ENCODE measurements at regions not wholly inside any gene's neighbourhood (a gene's known extent, or its start where the extent isn't known, plus 50 kb on each side); places are given as distances from the start of the nearest gene placed in this dataset.
A peak's percentile ranks its signal among the peaks of the same experiment; 100 is the strongest.

DNA sequence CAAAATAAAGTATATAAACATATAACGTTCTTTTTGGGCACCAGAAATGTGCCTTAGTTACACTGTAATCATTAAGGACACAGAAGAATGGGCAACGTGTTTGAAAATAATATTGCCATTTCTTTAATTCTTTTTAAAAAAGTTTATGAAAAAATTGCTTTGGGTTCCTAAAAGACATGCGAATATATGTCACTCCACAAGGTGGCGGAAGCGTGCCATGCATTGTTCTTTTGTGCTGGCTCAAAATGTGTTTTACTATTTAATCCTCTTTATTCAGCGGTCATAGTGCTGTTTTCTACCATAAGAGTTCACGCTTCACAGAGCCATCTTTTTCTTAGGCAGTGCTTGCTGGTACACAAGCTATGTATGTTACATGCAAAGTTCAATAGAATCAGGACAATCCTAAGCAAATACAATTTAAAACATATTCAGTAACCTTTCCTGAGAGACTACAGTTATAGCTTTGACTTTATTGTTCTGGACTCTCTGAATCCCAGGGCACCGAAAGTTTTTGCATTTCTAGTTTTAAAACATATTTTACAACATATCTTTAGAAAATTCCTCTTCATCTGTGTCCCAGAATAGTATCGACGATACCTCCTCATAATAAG is 147.8 kb upstream of the ERBB4 start:
- DNase-seq: peak; percentile 81

DNA sequence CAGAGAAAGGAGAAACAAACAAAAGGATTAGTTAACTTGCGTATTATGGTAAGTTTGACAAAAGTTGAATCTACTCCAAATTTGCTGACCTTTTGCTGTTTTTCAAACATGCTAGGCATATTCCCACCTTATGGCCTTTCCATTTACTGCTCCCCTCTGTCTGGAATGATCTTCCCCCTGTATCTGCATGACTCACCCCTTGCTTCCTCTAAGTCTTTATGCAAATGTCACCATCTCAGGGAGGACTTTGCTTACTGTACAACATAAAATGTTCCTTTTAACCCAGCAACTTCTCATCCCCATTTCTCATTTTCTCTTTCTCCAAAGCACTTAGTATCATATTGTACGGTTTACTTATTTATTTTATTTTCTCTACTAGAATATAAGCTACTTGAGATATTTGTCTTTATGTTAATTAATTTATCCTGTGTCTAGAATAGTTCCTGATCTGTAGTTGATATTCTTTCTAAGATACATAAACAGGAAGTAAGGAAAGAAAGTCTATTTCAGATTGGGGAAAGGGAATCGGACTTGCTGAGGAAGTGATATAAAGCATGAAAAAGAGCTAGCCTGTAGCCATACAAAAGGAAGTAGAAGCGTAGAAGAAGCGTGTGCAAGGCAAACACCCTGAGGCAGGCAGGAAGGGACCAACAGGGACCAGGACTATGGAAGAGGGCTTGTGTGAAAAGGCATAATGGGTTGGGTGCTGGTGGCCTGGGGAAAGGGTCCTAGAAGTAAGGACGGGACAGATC is 144.9 kb upstream of the ERBB4 start:
- no peak for DNase-seq

DNA sequence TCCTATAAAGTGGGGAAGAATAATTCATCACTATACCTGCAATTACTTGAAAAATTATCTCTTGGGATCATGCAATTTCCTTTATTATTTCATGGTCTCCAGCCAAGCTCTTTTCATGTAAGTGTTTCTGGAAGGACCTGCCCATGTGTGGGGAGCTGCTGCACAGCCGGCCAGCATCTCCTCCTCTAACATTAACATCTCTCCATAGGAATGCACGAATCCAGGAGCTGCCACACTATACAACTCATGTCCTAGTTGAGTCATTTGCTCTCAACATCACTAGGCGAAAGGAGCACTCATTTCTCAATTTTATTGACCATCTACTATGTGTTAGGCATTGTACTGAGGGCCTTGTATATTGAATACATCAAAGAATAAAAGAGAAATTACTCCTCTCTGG is 144.3 kb upstream of the ERBB4 start:
- no peak for DNase-seq

DNA sequence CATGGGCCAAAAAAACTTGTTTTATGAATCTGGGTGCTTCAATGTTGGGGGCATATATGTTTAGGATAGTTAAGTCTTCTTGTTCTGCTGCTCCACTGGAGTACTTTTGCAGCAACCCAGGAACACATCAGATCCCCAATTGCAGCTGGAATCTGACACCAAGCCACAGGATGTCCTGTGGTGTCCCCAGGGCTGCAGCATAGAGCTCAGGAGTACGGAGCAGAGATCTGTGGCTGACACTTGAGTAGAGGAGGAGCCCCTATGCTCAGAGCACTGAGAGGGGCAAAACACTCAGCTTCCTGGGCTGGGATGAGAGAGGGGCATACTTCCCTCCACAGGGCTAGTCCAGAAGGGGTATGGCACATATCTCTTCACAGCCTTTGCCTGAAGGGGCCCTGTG is 138.9 kb upstream of the ERBB4 start:
- DNase-seq: no peak

DNA sequence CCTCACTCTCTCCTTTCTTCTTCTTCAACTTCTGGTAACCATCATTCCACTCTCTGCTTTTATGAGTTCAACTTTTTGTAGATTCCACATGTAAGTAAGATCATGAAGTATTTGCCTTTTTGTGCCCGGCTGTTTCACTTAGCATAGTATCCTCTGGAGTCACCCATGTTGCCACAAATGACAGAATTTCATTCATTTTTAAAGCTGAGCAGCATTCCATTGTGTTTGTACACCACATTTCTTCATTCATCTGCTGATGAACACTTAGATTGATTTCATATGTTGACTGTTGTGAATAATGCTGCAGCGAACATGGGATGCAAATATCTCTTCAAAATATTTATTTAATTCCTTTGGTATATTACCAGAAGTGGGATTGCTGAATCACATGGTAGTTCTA is 133.6 kb upstream of the ERBB4 start:
- no peak for DNase-seq

DNA sequence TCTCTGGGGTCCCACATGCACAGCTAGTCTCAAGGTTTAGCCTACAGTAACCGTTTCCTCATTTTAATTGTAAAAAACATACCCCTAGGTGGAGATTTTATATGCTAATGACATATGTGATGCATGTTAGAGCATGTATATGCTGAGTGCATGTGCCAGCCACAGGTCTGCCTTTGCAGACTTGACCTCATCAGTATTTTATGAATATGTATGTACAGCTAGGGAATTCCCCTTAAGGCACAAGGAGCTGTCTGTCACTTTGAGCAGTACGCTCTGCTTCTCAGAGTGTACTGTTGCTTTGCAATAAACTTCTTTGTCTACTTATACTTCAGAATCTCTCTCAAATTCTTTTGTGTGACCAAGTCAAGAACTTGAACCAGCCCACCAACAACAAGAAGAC is 131.2 kb upstream of the ERBB4 start:
- DNase-seq: no peak

DNA sequence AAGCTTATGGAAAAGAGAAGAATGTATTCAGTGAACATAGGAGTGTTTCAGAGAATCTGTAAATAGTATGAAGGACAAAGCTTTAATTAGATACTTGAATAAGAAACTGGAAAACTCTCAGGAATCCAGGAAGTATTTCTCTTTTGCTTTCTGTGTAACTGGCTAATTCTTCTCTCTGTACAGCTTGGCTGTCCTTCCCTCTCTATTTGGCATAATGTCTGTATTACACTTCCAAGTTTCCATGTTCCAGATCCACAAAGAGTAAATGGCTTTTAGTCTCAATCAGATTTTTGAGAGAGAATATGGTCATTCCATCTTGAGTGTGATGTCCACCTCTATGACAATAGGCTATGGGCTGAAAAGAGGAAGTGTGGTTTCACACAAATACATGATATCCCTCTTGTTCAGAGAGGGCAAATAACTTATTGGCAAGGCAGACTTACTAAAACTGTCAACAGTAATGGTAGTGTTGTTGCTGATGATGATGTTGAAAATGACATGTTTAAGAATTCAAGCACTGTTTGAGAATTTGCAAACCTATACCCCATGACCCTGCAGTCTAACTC is 129.2 kb upstream of the ERBB4 start:
- DNase-seq: no peak

DNA sequence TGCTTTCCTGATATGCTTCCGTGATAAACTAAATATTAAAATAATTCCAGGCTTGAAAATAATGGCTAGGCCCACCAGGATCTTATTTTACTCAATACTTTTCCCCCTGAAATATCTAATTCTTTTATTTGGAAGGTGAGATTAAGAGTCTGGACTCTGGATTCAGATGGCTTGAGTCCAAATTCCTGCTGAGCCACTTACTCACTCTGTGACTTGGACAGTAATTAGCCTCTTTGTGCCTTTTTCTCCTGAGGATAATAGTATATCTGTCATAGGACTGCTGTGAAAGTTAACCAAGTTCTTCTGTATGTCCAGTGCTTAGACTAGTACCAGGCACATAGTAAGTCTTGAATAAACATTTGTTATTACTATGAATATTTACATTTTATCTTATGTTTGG is 127.3 kb upstream of the ERBB4 start:
- no peak for DNase-seq

DNA sequence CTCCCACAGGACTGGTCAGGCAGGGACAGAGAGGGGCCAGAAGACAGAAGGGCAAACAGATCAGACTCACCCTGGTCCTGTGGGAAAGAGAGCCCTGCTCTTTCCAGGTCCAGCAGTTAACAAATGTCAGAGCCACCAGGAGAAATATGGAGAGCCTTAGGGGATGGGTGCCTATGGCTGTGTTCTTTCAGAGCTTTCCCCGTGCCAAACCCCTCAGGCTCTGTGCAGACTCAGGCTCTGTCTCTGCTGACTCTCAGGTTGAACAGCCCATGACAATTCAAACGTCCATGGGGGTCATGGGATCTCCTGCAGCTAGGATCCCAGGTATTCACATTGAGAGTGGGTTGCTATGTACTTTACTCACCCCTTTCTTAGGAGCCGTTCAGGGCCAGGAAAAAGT is 120.8 kb upstream of the ERBB4 start:
- DNase-seq: no peak

DNA sequence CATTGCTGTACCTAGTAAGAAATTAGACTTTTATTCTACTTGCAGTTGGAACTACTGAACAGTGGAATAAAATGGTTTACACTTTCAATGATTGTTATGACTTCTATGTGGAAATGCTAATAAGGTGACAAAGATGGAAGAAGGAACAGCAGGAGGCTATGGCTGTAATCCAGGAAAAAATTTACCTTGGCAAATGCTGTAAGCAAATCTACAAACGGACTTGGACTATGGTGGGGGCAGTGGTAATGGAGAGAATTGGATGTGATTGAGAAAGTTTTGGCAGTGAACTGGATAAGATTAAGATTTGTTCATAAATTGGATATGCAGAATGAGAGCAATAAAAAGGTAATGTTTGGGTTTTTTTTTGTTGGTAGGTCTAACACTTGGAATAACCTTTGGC is 111.0 kb upstream of the ERBB4 start:
- DNase-seq: no peak

DNA sequence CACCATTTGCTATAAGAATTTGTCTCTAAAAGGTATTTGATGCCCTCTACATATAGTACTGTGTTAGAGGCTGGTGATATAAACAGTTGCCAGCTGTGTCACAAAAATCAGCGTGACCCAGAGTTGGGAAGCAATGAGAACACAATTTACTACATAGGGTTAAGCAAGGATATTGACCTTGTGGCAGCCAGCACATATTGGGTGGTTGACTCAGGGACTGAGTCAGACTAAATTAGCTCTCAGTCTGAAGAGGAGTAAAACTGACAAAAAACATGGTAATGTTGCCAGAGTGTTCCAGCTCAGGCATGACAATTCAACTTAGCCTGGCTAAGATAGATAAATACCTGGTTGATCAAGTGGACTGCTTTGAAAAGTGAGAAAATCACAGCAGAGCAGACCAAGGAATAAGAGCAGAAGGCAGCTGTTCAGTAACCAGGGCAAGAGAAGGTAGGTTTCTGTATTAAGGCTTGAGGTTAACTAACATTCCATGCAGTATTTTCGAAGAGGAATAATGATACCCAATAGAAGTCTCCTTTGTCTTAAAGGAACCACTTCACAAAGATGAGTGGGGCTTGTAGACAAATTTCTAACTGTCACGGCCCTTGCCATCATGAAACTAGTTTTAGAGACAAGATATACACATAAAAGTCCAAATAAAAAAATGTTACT is 108.2 kb upstream of the ERBB4 start:
- DNase-seq: no peak

DNA sequence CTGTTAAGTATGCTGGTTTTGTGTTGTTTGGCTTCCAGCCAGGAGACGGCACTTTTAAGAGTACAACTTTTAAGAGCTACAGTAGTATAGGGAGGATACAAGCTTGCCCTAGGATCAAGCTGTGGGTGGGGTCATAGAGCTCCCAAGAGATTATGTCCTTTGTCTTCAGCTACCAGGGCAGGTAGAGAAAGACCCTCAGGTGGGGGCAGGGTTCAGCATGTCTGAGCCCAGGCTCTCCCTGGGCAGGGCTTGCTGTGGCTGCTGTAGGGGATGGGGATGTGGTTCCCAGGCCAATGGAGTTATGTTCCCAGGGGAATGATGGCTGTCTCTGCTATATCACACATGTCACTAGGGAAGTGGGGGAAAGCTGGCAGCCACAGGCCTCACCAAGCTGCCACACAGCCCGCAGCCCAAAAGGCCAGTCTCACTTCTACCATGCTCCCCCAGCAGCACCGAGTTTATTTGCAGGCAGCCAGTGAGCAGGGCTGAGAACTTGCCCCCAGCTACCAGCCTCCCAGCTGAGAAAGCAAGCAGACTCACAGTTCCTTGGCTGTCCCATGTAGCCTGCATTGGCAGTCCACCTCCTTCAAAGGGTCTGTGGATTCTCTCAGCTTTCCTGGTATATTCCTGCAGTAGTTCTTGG is 105.7 kb upstream of the ERBB4 start:
- no peak for DNase-seq

DNA sequence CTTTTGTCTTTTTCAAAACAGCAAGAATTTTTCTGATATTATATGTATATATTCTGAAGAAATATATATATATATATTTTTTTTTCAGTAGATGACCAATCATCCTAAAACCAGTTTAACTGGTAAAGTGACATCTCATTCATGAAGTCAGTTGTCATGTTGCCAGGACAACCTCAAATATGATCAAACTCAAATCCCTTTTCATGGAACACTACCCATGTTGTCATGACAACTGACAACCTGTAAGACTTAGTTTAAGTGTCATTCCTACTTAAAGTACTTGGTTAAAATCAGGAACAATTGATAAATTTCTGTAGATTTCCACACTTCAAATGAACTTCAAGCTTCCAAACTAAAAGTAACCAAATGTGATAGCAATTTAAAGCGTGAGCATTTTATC is 101.8 kb upstream of the ERBB4 start:
- no peak for DNase-seq

DNA sequence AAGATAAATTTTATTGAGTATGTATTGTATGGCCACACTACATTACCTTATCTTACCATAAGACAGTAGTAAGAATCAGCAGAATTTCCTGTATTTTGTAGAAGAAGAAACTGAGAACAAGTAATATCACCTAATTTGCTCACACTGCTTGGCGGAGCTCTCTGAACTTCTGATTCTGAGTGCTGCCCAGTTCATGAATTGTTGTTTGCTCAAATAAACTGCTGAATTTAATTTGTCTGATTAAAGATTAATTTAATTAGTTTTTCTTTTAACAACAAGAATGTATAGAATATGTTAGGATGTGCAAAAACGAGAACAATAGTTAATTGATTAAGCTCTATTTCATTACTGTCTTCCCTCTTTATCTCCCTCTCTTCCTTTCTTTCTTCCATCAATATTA is 100.1 kb upstream of the ERBB4 start:
- DNase-seq: no peak

DNA sequence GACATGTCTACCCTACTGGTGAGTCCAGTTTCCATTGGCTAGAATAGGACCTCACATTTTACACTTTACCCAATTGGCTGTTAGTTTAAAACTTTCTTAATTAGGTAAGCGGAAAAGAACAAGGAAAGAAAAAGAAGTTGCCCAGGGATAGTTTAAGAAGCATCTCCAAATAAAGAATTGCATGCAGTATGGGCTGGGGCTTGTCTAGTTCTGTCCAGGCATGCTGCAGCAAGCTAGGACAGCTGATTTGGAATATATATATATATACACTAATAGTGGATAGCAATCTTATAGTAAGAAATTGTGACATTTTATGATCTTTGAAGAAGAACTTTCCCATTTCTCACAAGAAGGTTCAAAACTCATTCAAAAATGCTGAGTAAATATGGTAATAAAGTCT is 90.0 kb upstream of the ERBB4 start:
- DNase-seq: no peak

DNA sequence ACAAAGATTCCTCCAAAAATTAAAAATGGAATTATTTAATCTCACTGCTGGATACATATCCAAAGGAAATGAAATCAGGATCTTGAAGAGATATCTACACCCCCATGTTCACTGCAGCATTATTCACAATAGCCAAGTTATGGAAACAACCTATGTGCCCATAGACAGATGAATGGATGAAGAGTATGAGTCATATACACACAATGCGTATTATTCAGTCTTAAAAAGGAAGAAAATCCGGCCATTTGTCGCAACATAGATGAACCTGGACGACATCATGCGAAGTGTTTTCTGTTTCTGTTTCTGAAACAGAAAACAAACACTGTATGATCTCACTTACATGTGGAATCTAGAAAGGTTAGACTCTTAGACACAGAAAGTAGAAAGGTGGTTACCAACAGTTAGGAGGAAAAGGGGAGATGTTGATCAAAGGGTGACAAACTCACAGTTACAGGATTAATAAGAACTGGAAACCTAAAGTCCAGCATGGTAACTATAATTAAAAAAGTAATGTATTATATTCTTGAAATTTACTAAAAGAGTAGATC is 87.8 kb upstream of the ERBB4 start:
- DNase-seq: no peak

DNA sequence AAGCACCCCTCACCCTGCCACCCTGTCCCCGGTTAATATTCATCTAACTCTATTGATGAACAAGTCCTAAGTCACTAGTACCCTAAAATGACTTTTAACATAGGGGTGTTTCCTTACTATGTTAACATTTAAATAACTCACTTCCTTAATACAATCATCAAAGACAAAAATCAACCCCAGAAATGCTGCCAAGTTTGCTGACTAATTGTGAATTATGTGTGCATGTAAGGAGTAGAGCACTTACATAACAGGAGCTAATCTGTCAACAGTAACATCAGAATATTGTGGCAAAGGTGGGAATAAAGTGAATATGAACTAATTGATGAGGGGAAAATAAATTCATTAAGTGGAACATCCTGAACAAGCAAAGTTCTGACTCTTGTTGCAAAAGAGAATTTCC is 81.4 kb upstream of the ERBB4 start:
- DNase-seq: no peak

DNA sequence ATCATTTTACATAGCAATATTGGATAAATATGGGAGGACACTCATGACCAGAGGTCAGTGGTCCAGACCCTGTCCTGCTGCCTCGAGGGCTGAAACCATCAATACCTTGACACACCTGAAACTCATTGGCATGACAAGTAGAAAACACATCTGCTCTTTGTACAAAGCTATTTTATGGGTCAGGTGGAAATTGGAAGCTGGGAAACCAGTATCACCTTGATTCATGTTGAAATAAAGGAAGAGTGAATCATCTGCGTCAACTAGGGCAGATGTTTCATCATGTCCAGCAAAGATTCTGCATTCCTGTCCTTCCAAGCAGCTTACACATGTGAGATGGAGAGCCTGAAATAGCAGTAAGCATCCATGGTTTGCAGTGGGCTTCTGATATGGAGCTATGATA is 80.0 kb upstream of the ERBB4 start:
- DNase-seq: no peak

DNA sequence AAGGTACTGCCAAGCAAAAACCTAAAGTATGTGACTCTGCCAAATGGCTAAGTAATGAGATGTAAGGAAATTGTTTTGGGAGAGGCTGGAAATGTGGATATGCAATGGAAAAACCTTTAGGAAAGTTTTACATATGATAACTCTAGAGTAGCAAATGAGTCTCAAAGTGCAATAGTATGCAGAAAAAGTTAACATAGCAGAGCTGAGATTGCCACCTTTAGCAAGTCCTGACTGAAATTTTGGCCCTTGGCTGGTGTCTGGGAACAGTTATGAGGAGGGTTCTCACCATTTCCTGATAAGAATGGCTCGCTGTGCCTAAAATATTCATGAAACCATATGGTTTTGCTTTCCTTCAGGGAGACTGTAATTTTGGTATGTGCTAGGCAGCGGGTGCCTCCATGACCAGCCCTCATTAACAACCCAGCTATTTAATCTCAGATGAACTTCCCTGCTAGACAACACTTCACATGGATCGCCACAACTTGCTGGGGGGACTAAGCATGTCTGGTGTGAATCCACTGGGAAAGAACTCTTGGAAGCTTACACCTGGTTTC is 72.3 kb upstream of the ERBB4 start:
- no peak for DNase-seq

DNA sequence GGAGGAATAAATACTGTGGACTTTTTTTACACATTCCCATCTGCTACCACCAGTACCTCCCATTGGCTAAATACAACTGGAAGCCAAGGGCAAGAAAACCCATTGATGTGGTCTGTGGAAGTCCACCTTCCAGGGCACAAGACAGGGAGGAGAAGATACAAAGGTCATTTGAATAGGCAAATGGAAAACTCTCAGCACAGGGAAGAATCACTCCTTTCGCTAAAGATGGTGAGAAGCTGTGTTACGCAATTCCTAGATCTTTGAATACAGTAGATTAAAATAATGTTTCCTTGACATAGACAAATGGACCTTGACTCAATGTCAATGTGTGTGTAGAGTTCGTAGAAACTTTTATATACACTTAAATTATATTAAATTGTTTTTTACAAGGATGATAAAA is 70.9 kb upstream of the ERBB4 start:
- no peak for DNase-seq

DNA sequence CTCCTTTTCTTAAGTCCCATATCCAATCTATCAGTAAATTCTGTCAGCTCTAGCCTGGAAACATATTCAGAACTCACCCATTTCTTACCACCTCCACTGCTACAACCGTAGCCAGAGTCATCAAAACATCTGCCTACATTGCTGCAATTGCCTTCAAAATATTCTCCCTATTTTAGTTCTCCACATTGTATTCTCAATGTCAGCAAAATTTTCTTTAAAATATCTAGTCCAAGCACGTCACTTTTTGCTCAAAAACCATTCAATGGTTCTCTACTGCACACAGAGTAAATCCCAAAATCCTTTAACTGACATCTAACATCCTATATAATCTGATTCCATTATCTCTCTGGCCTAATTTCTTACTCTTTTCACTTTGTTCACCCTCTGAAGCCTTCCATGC is 68.5 kb upstream of the ERBB4 start:
- no peak for DNase-seq

DNA sequence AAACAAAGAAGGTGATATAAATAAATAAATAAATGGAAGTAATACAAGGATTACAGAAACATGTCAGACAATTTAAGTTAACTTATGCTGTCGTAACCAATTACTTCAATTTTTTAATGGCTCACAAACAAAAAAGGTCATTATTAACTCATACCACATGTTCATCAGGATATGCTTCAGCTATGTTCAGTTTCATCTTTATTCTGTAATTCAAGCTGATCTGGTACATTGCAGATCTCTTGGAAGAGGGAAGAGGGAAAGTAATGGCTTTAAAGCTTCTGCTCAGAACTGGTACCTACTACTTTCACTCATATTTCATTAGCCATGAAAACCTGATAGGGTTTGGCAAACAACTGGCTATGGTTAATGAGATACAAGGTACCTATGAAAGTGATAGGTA is 67.6 kb upstream of the ERBB4 start:
- no peak for DNase-seq

DNA sequence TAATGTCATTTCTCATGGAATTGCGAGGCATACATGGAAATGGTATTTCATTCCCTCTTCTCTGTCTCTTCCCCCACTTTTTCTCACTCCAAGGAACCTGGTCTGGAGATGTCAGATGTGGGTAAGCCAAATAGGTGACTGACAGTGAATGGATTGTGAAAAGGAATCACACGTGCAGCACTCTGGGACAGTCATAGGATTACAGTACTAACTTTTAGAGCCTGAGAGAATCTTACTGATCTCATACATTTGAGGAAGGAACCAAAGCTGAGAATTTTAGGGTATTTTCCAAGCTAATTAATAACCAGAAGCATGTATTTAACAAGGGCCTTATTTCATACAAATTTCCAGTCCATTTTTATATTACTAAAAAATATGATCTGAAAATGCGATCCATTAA is 58.1 kb upstream of the ERBB4 start:
- no peak for DNase-seq
